HCT116 (cell line): ENCODE measurements at regions not wholly inside any gene's neighbourhood (a gene's known extent, or its start where the extent isn't known, plus 50 kb on each side); places are given as distances from the start of the nearest gene placed in this dataset.

Experiments
- ATAC-seq: fragments of 200-7000 bp; cut with Tn5 transposase; 2 replicates; pipeline ENCODE4 v1.9.1; 2020; ENCODE audit warnings: mild to moderate bottlenecking, moderate library complexity
- BruUV-seq: library from RNA; stranded (reverse); fragments of 400-500 nt; replicated peaks from 2 replicates; lab custom pipeline; 2021; lab: Mats Ljungman, UMichigan
- CTCF ChIA-PET: fragments of 300-600 bp; sonication (Branson Sonifier 250); formaldehyde crosslinking; loops from one replicate; lab custom pipeline; 2021; ENCODE audit warnings: antibody characterized with exemption; lab: Charles Lee
- POLR2A ChIA-PET: fragments of 300-600, 350-600 bp; sonication (Branson Sonifier 250); formaldehyde crosslinking; loops from one replicate; lab custom pipeline; 2021; ENCODE audit warnings: antibody characterized with exemption; lab: Charles Lee
- RAD21 ChIA-PET, 2 experiments: fragments of 300-600 bp; sonication (Branson Sonifier 250); formaldehyde crosslinking; loops; one replicate each; lab custom pipeline; 2023; ENCODE audit warnings: low total read pairs in 2 of 2; ENCODE audit not compliant: uncharacterized antibody in 2 of 2, unreplicated experiment in 2 of 2, low non-redundant PET in 1 of 2; lab: Charles Lee
- DNase-seq: peaks from one replicate; pipeline ENCODE4 v3.0.0-alpha.2; 2010; ENCODE audit warnings: low read depth, low spot score
- H2AFZ ChIP-seq: fragments of 200-600 bp; shearing (Covaris generic), sonication (generic); 2 replicates; pipeline ENCODE4 v1.6.1; 2017; ENCODE audit warnings: low read depth, mixed run types, mixed read lengths, antibody characterized with exemption, low read length; ENCODE audit not compliant: poor library complexity, severe bottlenecking
- H3K27ac ChIP-seq: 2 replicates; pipeline ENCODE4 v1.5.1; 2012; ENCODE audit warnings: low read depth, low read length
- H3K27me3 ChIP-seq: fragments of 200-600 bp; sonication (generic); 2 replicates; pipeline ENCODE4 v1.6.1; 2016; ENCODE audit warnings: mixed run types, low read length, mixed read lengths; ENCODE audit not compliant: insufficient read depth
- H3K36me3 ChIP-seq, 2 experiments: fragments of 200-500 bp in 1 of 2; fragments of 200-600 bp in 1 of 2; sonication (Bioruptor generic) in 1 of 2; sonication (generic) in 1 of 2; 2 replicates each; pipeline versions ENCODE4 v1.5.1 to v1.6.1; 2014 to 2016; ENCODE audit warnings: low read length in 2 of 2, inconsistent platforms in 1 of 2, mixed read lengths in 1 of 2, mixed run types in 1 of 2; ENCODE audit not compliant: insufficient read depth in 2 of 2, control insufficient read depth in 1 of 2
- H3K4me1 ChIP-seq, 2 experiments: fragments of 200-600 bp in 1 of 2; sonication (generic) in 1 of 2; 2 replicates each; pipeline versions ENCODE4 v1.5.1 to v1.6.1; 2012 to 2017; ENCODE audit warnings: low read length in 2 of 2, inconsistent platforms in 1 of 2, mild to moderate bottlenecking in 1 of 2, mixed read lengths in 1 of 2, mixed run types in 1 of 2, moderate library complexity in 1 of 2; ENCODE audit not compliant: insufficient read depth in 2 of 2, control insufficient read depth in 1 of 2
- H3K4me2 ChIP-seq: fragments of 200-600 bp; sonication (generic); 2 replicates; pipeline ENCODE4 v1.6.1; 2017; ENCODE audit warnings: mixed run types, low read length, mixed read lengths
- H3K4me3 ChIP-seq, 2 experiments: fragments of 200-600 bp in 1 of 2; sonication (generic) in 1 of 2; replicated peaks in 1 of 2; 2 replicates each; pipeline ENCODE4 v1.5.1; 2011 to 2016; ENCODE audit warnings: low read length in 2 of 2, control low read depth in 1 of 2, low read depth in 1 of 2, mild to moderate bottlenecking in 1 of 2, mixed read lengths in 1 of 2, mixed run types in 1 of 2
- H3K79me2 ChIP-seq: fragments of 200-600 bp; sonication (generic); 2 replicates; pipeline ENCODE4 v1.6.1; 2017; ENCODE audit warnings: mild to moderate bottlenecking, mixed run types, low read length, moderate library complexity, mixed read lengths; ENCODE audit not compliant: insufficient read depth
- H3K9ac ChIP-seq: fragments of 200-600 bp; sonication (generic); 2 replicates; pipeline ENCODE4 v1.6.1; 2016; ENCODE audit warnings: low read length, mixed read lengths
- H3K9me2 ChIP-seq: fragments of 200-600 bp; sonication (generic), shearing (Covaris generic); 2 replicates; pipeline ENCODE4 v1.6.1; 2017; ENCODE audit warnings: mixed run types, mild to moderate bottlenecking, moderate library complexity; ENCODE audit not compliant: insufficient read depth
- H3K9me3 ChIP-seq, 2 experiments: fragments of 200-500 bp in 1 of 2; fragments of 200-600 bp in 1 of 2; sonication (Bioruptor generic) in 1 of 2; sonication (generic) in 1 of 2; 2 replicates each; pipeline ENCODE4 v1.6.1; 2014 to 2017; ENCODE audit warnings: low read length in 2 of 2, mixed read lengths in 2 of 2, inconsistent platforms in 1 of 2, low read depth in 1 of 2, mild to moderate bottlenecking in 1 of 2, mixed run types in 1 of 2, moderate library complexity in 1 of 2; ENCODE audit not compliant: control insufficient read depth in 1 of 2, insufficient read depth in 1 of 2
- H4K20me1 ChIP-seq: fragments of 200-600 bp; sonication (generic), shearing (Covaris generic); 2 replicates; pipeline ENCODE4 v1.6.1; 2017; ENCODE audit warnings: mixed run types, mild to moderate bottlenecking, moderate library complexity; ENCODE audit not compliant: insufficient read depth
- CBX3 ChIP-seq: IDR thresholded peaks from 2 replicates; pipeline ENCODE4 v1.6.1; 2012; ENCODE audit warnings: low read depth
- EGR1 ChIP-seq: IDR thresholded peaks from 2 replicates; pipeline ENCODE4 v1.6.1; 2012; ENCODE audit warnings: low read depth
- ELF1 ChIP-seq: IDR thresholded peaks from 2 replicates; pipeline ENCODE4 v1.6.1; 2012; ENCODE audit warnings: low read depth, borderline replicate concordance
- EZH2 ChIP-seq: fragments of 200-600 bp; sonication (generic); IDR thresholded peaks from 2 replicates; pipeline ENCODE4 v1.6.1; 2017; ENCODE audit warnings: antibody characterized with exemption, mixed run types
- EZH2phosphoT487 ChIP-seq: fragments of 200-600 bp; IDR thresholded peaks from 2 replicates; pipeline ENCODE4 v1.6.1; 2018; ENCODE audit warnings: antibody characterized with exemption, borderline replicate concordance
- FOSL1 ChIP-seq: IDR thresholded peaks from 2 replicates; pipeline ENCODE4 v1.6.1; 2012; ENCODE audit warnings: low read depth
- POLR2A ChIP-seq: IDR thresholded peaks from 2 replicates; pipeline ENCODE4 v1.7.0; 2011; ENCODE audit warnings: borderline replicate concordance; ENCODE audit not compliant: insufficient read depth, insufficient read length; ENCODE audit errors: extremely low read depth
- POLR2AphosphoS5 ChIP-seq: IDR thresholded peaks from 2 replicates; pipeline ENCODE4 v1.6.1; 2011; ENCODE audit warnings: mild to moderate bottlenecking, low read depth, low read length, moderate library complexity
- RAD21 ChIP-seq: IDR thresholded peaks from 2 replicates; pipeline ENCODE4 v1.6.1; 2012; ENCODE audit warnings: low read depth, mild to moderate bottlenecking
- SIN3A ChIP-seq: IDR thresholded peaks from 2 replicates; pipeline ENCODE4 v1.6.1; 2012; ENCODE audit warnings: low read depth
- SP1 ChIP-seq: IDR thresholded peaks from 2 replicates; pipeline ENCODE4 v1.6.1; 2012; ENCODE audit warnings: low read depth
- TCF7L2 ChIP-seq: IDR thresholded peaks from 2 replicates; pipeline ENCODE4 v1.7.0; 2011; ENCODE audit warnings: borderline replicate concordance, inconsistent platforms; ENCODE audit not compliant: insufficient read depth, insufficient read length; ENCODE audit errors: extremely low read depth
- YY1 ChIP-seq: IDR thresholded peaks from 2 replicates; pipeline ENCODE4 v1.6.1; 2011; ENCODE audit warnings: low read length, low read depth, moderate library complexity, mild to moderate bottlenecking; ENCODE audit not compliant: insufficient replicate concordance; ENCODE audit errors: extremely low read depth
- ZFX ChIP-seq: fragments of 450-650 bp; IDR thresholded peaks from 2 replicates; pipeline ENCODE4 v1.6.1; 2017
- ZNF274 ChIP-seq: fragments of 200-500 bp; sonication (Bioruptor generic); IDR thresholded peaks from 2 replicates; pipeline ENCODE4 v1.6.1; 2014; ENCODE audit warnings: mild to moderate bottlenecking, low read depth, low read length, inconsistent platforms
- intact Hi-C: fragments of 100-400 bp; cut with micrococcal nuclease; formaldehyde crosslinking; loops from 2 replicates; pipeline ENCODE4 v1.10.0; 2022
- TF ChIP-seq, protein P1 (sequence below): IDR thresholded peaks from 2 replicates; pipeline ENCODE4 v1.6.1; 2012
- TF ChIP-seq, protein P2 (sequence below): IDR thresholded peaks from 2 replicates; pipeline ENCODE4 v1.6.1; 2012
- TF ChIP-seq, protein P3 (sequence below), 3 experiments: fragments of 200-600 bp in 1 of 3; sonication (generic) in 1 of 3; IDR thresholded peaks in 2 of 3; conservative IDR thresholded peaks in 1 of 3; 2 replicates each; pipeline ENCODE4 v1.5.1; 2012 to 2017; ENCODE audit warnings: low read depth in 2 of 3, low read length in 2 of 3, antibody characterized with exemption in 1 of 3, borderline replicate concordance in 1 of 3, control low read depth in 1 of 3, mild to moderate bottlenecking in 1 of 3, mixed read lengths in 1 of 3, mixed run types in 1 of 3, moderate library complexity in 1 of 3; ENCODE audit not compliant: insufficient read depth in 1 of 3

DNA sequence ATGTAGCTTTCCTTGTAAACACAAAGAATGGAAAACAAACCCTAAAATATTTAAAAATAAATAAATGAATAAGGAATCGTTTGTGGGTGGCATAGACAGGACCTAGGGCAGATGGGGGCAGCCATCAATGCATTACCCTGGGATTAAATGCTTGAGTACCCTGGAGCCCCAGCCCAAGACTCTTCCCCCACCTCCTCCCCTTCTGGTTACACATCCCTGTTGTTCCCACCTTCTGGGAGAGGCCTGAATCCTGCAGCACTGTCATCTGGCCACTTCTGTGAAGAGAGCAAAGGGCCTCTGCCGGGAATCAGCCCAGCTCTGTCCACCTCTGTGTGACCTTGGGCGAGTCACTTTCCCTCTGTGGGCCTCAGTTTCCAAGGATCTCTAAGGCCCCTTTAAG, 61.6 kb upstream of the COL13A1 start:
- no peak for DNase-seq
- Histone ChIP-seq H3K4me2 (no peak overlapping the region), H3K36me3 (no peaks in the 10 kb centered on the region), H3K79me2 (no peaks in the 10 kb centered on the region), H3K27me3 (no peaks in the 10 kb centered on the region), H3K4me3 (no peak overlapping the region), H4K20me1 (no peaks in the 10 kb centered on the region), H2AFZ (no peak overlapping the region), H3K27ac (no peak overlapping the region), H3K9ac (no peak overlapping the region), H3K9me3 (no peaks in the 10 kb centered on the region), H3K9me2 (no peaks in the 10 kb centered on the region), H3K4me1 (peaks cover 0 to 7% of the 10 kb centered on the region in 2 experiments; a peak in 1 of 4 replicates)
- BruUV-seq = no TSS peak
- no peak for TF ChIP-seq EGR1
- TF ChIP-seq RAD21 = no peak
- TF ChIP-seq, protein P1, sequence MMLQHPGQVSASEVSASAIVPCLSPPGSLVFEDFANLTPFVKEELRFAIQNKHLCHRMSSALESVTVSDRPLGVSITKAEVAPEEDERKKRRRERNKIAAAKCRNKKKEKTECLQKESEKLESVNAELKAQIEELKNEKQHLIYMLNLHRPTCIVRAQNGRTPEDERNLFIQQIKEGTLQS = no peak
- TF ChIP-seq, protein P2, sequence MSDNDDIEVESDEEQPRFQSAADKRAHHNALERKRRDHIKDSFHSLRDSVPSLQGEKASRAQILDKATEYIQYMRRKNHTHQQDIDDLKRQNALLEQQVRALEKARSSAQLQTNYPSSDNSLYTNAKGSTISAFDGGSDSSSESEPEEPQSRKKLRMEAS = no peak
- TF ChIP-seq EZH2 = no peak
- TF ChIP-seq CBX3 = no peak
- no peak for TF ChIP-seq FOSL1
- no peak for TF ChIP-seq SP1
- TF ChIP-seq TCF7L2 = no peak
- no peak for TF ChIP-seq POLR2AphosphoS5
- no peak for TF ChIP-seq ZNF274
- no peak for TF ChIP-seq POLR2A
- no peak for TF ChIP-seq ELF1
- ChIA-PET POLR2A (no interaction called here), CTCF (interaction anchor here (0.5 to 0.8 kb wide), 2 partner anchors 46 to 224 kb away, joined by 3 to 4 read pairs; no protein-coding TSS in a partner anchor), RAD21 (no interaction called here)
- no peak for ATAC-seq
- intact Hi-C loops = no loop called here

DNA sequence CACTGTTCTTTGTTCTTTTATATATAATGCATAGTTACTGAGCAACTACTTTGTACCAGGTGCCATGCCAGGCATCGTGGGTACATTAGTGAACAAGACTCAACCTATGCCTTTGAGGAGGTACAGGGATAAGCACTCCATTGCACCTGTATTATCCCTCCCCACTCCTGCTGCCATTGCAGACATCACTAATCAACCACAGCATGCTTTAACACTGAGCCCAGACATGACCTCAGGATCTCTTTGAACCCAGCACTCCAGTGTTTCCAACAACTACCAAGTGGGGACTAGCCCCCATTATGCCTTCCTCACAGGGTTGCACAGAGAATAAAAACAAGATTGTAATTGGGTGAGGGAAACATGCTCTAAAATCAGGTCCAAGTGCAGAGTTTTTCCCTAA, 60.5 kb upstream of the COL13A1 start:
- no peaks in the 10 kb centered on the region for H3K9me2 ChIP-seq
- no peaks in the 10 kb centered on the region for H3K79me2 ChIP-seq
- BruUV-seq = no TSS peak
- no peak overlapping the region for H2AFZ ChIP-seq
- no peak overlapping the region for H3K9ac ChIP-seq
- ChIA-PET RAD21 (no interaction called here), POLR2A (no interaction called here), CTCF (no interaction called here)
- ATAC-seq (no peak), DNase-seq (no peak)
- H4K20me1 ChIP-seq = no peaks in the 10 kb centered on the region
- H3K27ac ChIP-seq = no peak overlapping the region
- H3K4me2 ChIP-seq = no peak overlapping the region
- H3K4me1 ChIP-seq = peaks cover 0 to 11% of the 10 kb centered on the region in 2 experiments; a peak in 1 of 4 replicates
- no peaks in the 10 kb centered on the region for H3K27me3 ChIP-seq
- no peak overlapping the region for H3K4me3 ChIP-seq
- intact Hi-C loops = no loop called here
- H3K36me3 ChIP-seq = no peaks in the 10 kb centered on the region
- H3K9me3 ChIP-seq = no peaks in the 10 kb centered on the region
- no peak for TF ChIP-seq YY1
- TF ChIP-seq EZH2phosphoT487 = no peak
- TF ChIP-seq ZFX = no peak
- no peak for TF ChIP-seq FOSL1
- no peak for TF ChIP-seq SIN3A
- TF ChIP-seq EZH2 = no peak
- TF ChIP-seq POLR2A = no peak
- TF ChIP-seq, protein P3, sequence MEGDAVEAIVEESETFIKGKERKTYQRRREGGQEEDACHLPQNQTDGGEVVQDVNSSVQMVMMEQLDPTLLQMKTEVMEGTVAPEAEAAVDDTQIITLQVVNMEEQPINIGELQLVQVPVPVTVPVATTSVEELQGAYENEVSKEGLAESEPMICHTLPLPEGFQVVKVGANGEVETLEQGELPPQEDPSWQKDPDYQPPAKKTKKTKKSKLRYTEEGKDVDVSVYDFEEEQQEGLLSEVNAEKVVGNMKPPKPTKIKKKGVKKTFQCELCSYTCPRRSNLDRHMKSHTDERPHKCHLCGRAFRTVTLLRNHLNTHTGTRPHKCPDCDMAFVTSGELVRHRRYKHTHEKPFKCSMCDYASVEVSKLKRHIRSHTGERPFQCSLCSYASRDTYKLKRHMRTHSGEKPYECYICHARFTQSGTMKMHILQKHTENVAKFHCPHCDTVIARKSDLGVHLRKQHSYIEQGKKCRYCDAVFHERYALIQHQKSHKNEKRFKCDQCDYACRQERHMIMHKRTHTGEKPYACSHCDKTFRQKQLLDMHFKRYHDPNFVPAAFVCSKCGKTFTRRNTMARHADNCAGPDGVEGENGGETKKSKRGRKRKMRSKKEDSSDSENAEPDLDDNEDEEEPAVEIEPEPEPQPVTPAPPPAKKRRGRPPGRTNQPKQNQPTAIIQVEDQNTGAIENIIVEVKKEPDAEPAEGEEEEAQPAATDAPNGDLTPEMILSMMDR (IDR thresholded peaks at IDR 0.05 in 2 of 3, conservative IDR thresholded peaks at IDR 0.05 in 1 of 3; ENCODE audit: borderline replicate concordance in 1 of 3, insufficient read depth in 1 of 3, low read depth in 2 of 3, low read length in 2 of 3) = no peak
